Neural progenitor cell (in vitro differentiated cells): ENCODE measurements at regions not wholly inside any gene's neighbourhood (a gene's known extent, or its start where the extent isn't known, plus 50 kb on each side); places are given as distances from the start of the nearest gene placed in this dataset.
"Not testable (repeated sequence)": the region's sequence is repeated elsewhere in the genome, so short reads cannot be mapped to it uniquely, and the experiment has no call there.

Experiments used
- DNase-seq: peaks from one replicate; pipeline ENCODE4 v3.0.0-alpha.2; 2016; ENCODE audit warnings: low spot score
- H2AFZ ChIP-seq: fragments of 200-600 bp; sonication (generic); replicated peaks from 2 replicates; pipeline ENCODE4 v1.6.1; 2016; ENCODE audit warnings: antibody characterized with exemption
- H3F3A ChIP-seq: fragments of 200-600 bp; sonication (generic); 2 replicates; pipeline ENCODE4 v1.6.1; 2016; ENCODE audit warnings: antibody characterized with exemption, low read depth
- H3K27ac ChIP-seq: fragments of 200-600 bp; sonication (generic); 2 replicates; pipeline ENCODE4 v1.5.1; 2016; ENCODE audit warnings: mild to moderate bottlenecking
- H3K27me3 ChIP-seq: fragments of 200-600 bp; sonication (generic); 2 replicates; pipeline ENCODE4 v1.6.1; 2016; ENCODE audit warnings: mild to moderate bottlenecking, moderate library complexity
- H3K36me3 ChIP-seq: fragments of 200-600 bp; sonication (generic); 2 replicates; pipeline ENCODE4 v1.5.1; 2016
- H3K4me1 ChIP-seq: fragments of 200-600 bp; sonication (generic); 2 replicates; pipeline ENCODE4 v1.6.1; 2016; ENCODE audit warnings: mixed run types
- H3K4me2 ChIP-seq: fragments of 200-600 bp; sonication (generic); 2 replicates; pipeline ENCODE4 v1.6.1; 2016
- H3K4me3 ChIP-seq: fragments of 200-600 bp; sonication (generic); 2 replicates; pipeline ENCODE4 v1.5.1; 2016
- H3K79me2 ChIP-seq: fragments of 200-600 bp; sonication (generic); 2 replicates; pipeline ENCODE4 v1.6.1; 2016; ENCODE audit warnings: low read depth
- H3K9ac ChIP-seq: fragments of 200-600 bp; sonication (generic); 2 replicates; pipeline ENCODE4 v1.6.1; 2016
- H3K9me3 ChIP-seq: fragments of 200-600 bp; sonication (generic); 2 replicates; pipeline ENCODE4 v1.5.1; 2016; ENCODE audit warnings: low read depth
- H4K20me1 ChIP-seq: fragments of 200-600 bp; sonication (generic); 2 replicates; pipeline ENCODE4 v1.6.1; 2016; ENCODE audit warnings: low read depth
- H3K27ac Mint-ChIP-seq: 3 replicates; pipeline ENCODE4 v1.8.0; 2021; ENCODE audit warnings: mixed read lengths
- H3K27me3 Mint-ChIP-seq: 2 replicates; pipeline ENCODE4 v1.8.0; 2022; ENCODE audit warnings: low read depth, mild to moderate bottlenecking, inconsistent platforms, moderate library complexity, mixed read lengths; ENCODE audit not compliant: insufficient read depth
- H3K36me3 Mint-ChIP-seq: 3 replicates; pipeline ENCODE4 v1.8.0; 2021; ENCODE audit warnings: mixed read lengths
- H3K4me1 Mint-ChIP-seq: 3 replicates; pipeline ENCODE4 v1.8.0; 2021; ENCODE audit warnings: mixed read lengths
- H3K4me3 Mint-ChIP-seq: 3 replicates; pipeline ENCODE4 v1.8.0; 2021; ENCODE audit warnings: mild to moderate bottlenecking, moderate library complexity, mixed read lengths
- H3K9me3 Mint-ChIP-seq: 3 replicates; pipeline ENCODE4 v1.8.0; 2020; ENCODE audit warnings: mixed read lengths
- CTCF ChIP-seq: fragments of 200-600 bp; sonication (generic); IDR thresholded peaks from 2 replicates; pipeline ENCODE4 v1.5.1; 2017; ENCODE audit warnings: antibody characterized with exemption, mild to moderate bottlenecking
- EZH2 ChIP-seq: fragments of 200-600 bp; sonication (generic); IDR thresholded peaks from 2 replicates; pipeline ENCODE4 v1.6.1; 2017; ENCODE audit warnings: antibody characterized with exemption, mild to moderate bottlenecking, moderate library complexity
- EZH2phosphoT487 ChIP-seq: fragments of 200-600 bp; sonication (generic); IDR thresholded peaks from 2 replicates; pipeline ENCODE4 v1.6.1; 2017; ENCODE audit warnings: antibody characterized with exemption

GRCh38 chr14:31911160-31911559 is 165.9 kb upstream of the ARHGAP5 start:
- H3K4me3 ChIP-seq, result no peak overlapping the region
- H3K4me3 Mint-ChIP-seq, result no peak overlapping the region
- no peaks in the 10 kb centered on the region for H3K4me1 ChIP-seq
- no peaks in the 10 kb centered on the region for H3K79me2 ChIP-seq
- H3F3A ChIP-seq, result no peaks in the 10 kb centered on the region
- H3K36me3 Mint-ChIP-seq, result no peaks in the 10 kb centered on the region
- H3K9me3 Mint-ChIP-seq, result peaks cover 26% of the 10 kb centered on the region
- H3K9me3 ChIP-seq, result no peaks in the 10 kb centered on the region
- no peaks in the 10 kb centered on the region for H3K36me3 ChIP-seq
- no peaks in the 10 kb centered on the region for H3K27me3 ChIP-seq
- DNase-seq, result no peak
- TF ChIP-seq EZH2, result no peak
- TF ChIP-seq CTCF, result no peak
- no peak for TF ChIP-seq EZH2phosphoT487
- H4K20me1 ChIP-seq, result no peaks in the 10 kb centered on the region
- H3K4me2 ChIP-seq, result no peak overlapping the region
- peaks cover 3% of the 10 kb centered on the region for H3K27me3 Mint-ChIP-seq
- H3K27ac Mint-ChIP-seq, result no peak overlapping the region
- no peak overlapping the region for H3K27ac ChIP-seq
- H2AFZ ChIP-seq, result no peak overlapping the region
- no peaks in the 10 kb centered on the region for H3K4me1 Mint-ChIP-seq
- H3K9ac ChIP-seq, result no peak overlapping the region

- no peaks in the 10 kb centered on the region for H3K9me3 ChIP-seq
- TF ChIP-seq EZH2 (no peak), CTCF (no peak), EZH2phosphoT487 (no peak)
- H2AFZ ChIP-seq, result no peak overlapping the region
- H3K9me3 Mint-ChIP-seq, result peaks cover 26% of the 10 kb centered on the region
- no peaks in the 10 kb centered on the region for H3K4me1 ChIP-seq
- no peaks in the 10 kb centered on the region for H3F3A ChIP-seq
- no peak overlapping the region for H3K4me3 Mint-ChIP-seq
- no peaks in the 10 kb centered on the region for H3K27me3 ChIP-seq
- no peak overlapping the region for H3K4me2 ChIP-seq
- no peaks in the 10 kb centered on the region for H3K4me1 Mint-ChIP-seq
- H3K4me3 ChIP-seq, result no peak overlapping the region
- H3K27ac Mint-ChIP-seq, result no peak overlapping the region
- H4K20me1 ChIP-seq, result no peaks in the 10 kb centered on the region
- no peaks in the 10 kb centered on the region for H3K36me3 Mint-ChIP-seq
- no peak overlapping the region for H3K27ac ChIP-seq
- no peaks in the 10 kb centered on the region for H3K36me3 ChIP-seq
- H3K79me2 ChIP-seq, result no peaks in the 10 kb centered on the region
- DNase-seq, result no peak
- H3K9ac ChIP-seq, result no peak overlapping the region
- no peaks in the 10 kb centered on the region for H3K27me3 Mint-ChIP-seq
Observed at GRCh38 chr14:31913370-31913769, 163.7 kb upstream of the ARHGAP5 start.

GRCh38 chr14:31918289-31918688 is 158.8 kb upstream of the ARHGAP5 start:
- H3K79me2 ChIP-seq, H3K27me3 Mint-ChIP-seq, H3K9me3 Mint-ChIP-seq, H3K36me3 ChIP-seq, H3K4me3 ChIP-seq, H2AFZ ChIP-seq, H3K4me2 ChIP-seq, H3K4me1 ChIP-seq, H4K20me1 ChIP-seq, H3K4me1 Mint-ChIP-seq, H3K4me3 Mint-ChIP-seq, H3K27ac ChIP-seq, H3K9me3 ChIP-seq, DNase-seq, H3K9ac ChIP-seq, H3K36me3 Mint-ChIP-seq, H3K27ac Mint-ChIP-seq, H3F3A ChIP-seq, H3K27me3 ChIP-seq: not testable (repeated sequence)

- no peaks in the 10 kb centered on the region for H3K36me3 ChIP-seq
- no peaks in the 10 kb centered on the region for H3K79me2 ChIP-seq
- H3F3A ChIP-seq, result no peaks in the 10 kb centered on the region
- H3K4me1 ChIP-seq, result peaks cover 5% of the 10 kb centered on the region
- no peak for TF ChIP-seq EZH2
- no peak for TF ChIP-seq CTCF
- TF ChIP-seq EZH2phosphoT487, result no peak
- H3K27ac Mint-ChIP-seq, result no peak overlapping the region
- no peaks in the 10 kb centered on the region for H4K20me1 ChIP-seq
- H3K9me3 ChIP-seq, result no peaks in the 10 kb centered on the region
- no peak overlapping the region for H3K4me3 ChIP-seq
- no peaks in the 10 kb centered on the region for H3K36me3 Mint-ChIP-seq
- no peaks in the 10 kb centered on the region for H3K9me3 Mint-ChIP-seq
- no peak overlapping the region for H2AFZ ChIP-seq
- DNase-seq, result no peak
- H3K27me3 Mint-ChIP-seq, result peaks cover 2% of the 10 kb centered on the region
- H3K4me3 Mint-ChIP-seq, result no peak overlapping the region
- no peak overlapping the region for H3K27ac ChIP-seq
- no peak overlapping the region for H3K4me2 ChIP-seq
- H3K27me3 ChIP-seq, result no peaks in the 10 kb centered on the region
- H3K4me1 Mint-ChIP-seq, result no peaks in the 10 kb centered on the region
- H3K9ac ChIP-seq, result no peak overlapping the region
Observed at GRCh38 chr14:31920001-31920400, 157.1 kb upstream of the ARHGAP5 start.
